GM13976 (cell line): ENCODE measurements at regions not wholly inside any gene's neighbourhood (a gene's known extent, or its start where the extent isn't known, plus 50 kb on each side); places are given as distances from the start of the nearest gene placed in this dataset.
"Not testable (repeated sequence)": the region's sequence is repeated elsewhere in the genome, so short reads cannot be mapped to it uniquely, and the experiment has no call there.

Experiments
- DNase-seq: peaks from one replicate; pipeline ENCODE4 v3.0.0; 2012; ENCODE audit warnings: low spot score
- CTCF ChIP-seq: IDR thresholded peaks from 2 replicates; pipeline ENCODE4 v1.5.1; 2012; ENCODE audit warnings: borderline replicate concordance, mild to moderate bottlenecking; ENCODE audit not compliant: insufficient read depth; ENCODE audit errors: extremely low read depth, missing control alignments, control extremely low read depth
- in situ Hi-C: fragments of 300-500 bp; cut with MboI; formaldehyde crosslinking; loops from one replicate; pipeline ENCODE4 v1.12.0; 2022; ENCODE audit warnings: low sequenced_read_pairs, mixed read lengths, inconsistent platforms; ENCODE audit not compliant: unreplicated experiment

- in situ Hi-C loops = no loop called here
- DNase-seq = no peak
- no peak for TF ChIP-seq CTCF
These were observed 201.7 kb downstream of the RRAGC start for GRCh38 chr1:38657873-38658272.

DNA sequence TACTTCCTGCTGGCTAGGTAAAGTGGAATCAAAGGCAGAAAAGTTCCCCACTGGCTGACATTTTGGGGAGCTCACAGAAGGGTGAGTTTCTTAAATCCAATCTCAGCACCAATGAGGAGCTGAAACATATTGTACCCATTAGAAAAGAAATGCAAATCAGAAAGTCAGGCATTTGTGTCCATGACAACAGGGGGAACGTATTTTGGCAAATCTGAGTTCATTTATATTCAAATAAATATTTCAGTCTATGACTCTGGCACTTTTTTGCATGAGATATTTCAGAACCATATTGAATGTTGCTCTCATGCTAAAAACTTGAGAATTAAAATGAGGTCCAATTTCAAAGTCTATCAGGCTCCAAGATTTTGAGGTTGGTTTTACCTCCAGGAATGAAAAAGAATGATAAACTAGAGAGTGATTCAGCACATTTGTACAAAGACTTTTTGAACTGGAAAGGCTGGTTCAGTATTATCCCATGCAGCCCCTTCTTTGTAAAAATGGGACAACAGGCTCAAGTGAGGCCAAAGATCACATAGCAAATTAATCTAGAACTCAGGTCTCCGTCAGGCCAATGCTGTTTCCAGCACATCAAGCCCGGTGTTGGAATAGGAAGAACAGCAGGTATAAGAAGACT is 202.2 kb downstream of the RRAGC start:
- in situ Hi-C loops = no loop called here

DNA sequence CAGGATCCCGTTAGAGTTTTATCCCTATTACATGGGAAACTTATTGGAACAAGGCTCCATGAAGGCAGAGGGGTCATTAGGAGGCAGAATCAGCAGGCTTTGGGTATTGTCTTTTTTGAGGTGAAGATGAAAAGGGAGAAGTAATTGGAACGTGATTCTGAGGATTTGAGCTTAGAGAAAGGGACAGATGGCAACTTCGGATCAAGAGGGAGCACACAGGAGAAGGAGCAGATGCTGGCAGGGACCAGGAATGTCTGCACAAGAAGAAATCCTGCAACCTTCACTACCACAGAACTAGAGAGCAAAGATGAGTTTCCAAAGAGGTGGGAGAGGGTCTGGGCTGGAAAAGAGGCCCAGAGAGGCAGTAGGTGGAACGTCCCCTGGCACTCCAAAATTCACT is 202.8 kb downstream of the RRAGC start:
- in situ Hi-C loops = no loop called here
- no peak for DNase-seq
- no peak for TF ChIP-seq CTCF

More for the DNA sequence above, 202.2 kb downstream of the RRAGC start:
- no peak for DNase-seq
- no peak for TF ChIP-seq CTCF

DNA sequence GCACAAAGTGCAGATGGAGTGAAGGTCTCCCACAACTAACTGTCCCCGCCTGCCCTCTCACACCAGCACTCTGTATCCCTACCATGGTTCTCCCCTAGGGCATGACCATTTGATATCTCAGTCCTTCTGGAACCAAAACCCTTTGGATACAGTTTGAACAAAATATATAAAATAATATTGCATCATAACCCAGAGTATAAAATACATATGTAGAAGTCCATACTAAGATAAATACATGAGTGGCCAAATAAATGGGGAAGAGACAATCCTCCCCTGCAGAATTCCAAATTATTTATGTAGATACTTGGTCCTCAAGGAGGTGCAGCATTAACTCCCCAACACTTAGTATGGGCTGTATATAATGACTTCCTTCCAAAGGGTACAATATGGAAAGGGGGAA is 207.4 kb downstream of the RRAGC start:
- no peak for DNase-seq
- TF ChIP-seq CTCF = no peak
- in situ Hi-C loops = no loop called here

- DNase-seq = no peak
- no peak for TF ChIP-seq CTCF
- in situ Hi-C loops = no loop called here
These were observed 207.9 kb downstream of the RRAGC start for GRCh38 chr1:38651669-38652068.

GRCh38 chr1:38648417-38648816 is 211.2 kb downstream of the RRAGC start:
- DNase-seq = no peak
- TF ChIP-seq CTCF = no peak
- in situ Hi-C loops = no loop called here

GRCh38 chr1:38647341-38647740 is 212.2 kb downstream of the RRAGC start:
- in situ Hi-C loops, DNase-seq: not testable (repeated sequence)
